K562 (cell line): ENCODE measurements at regions not wholly inside any gene's neighbourhood (a gene's known extent, or its start where the extent isn't known, plus 50 kb on each side); places are given as distances from the start of the nearest gene placed in this dataset.

Experiments
- CTCF ChIP-seq, 3 experiments: IDR thresholded peaks in 2 of 3; conservative IDR thresholded peaks in 1 of 3; 2 replicates each; pipeline ENCODE4 v1.5.1; 2011 to 2012; ENCODE audit warnings: low read length in 3 of 3, mild to moderate bottlenecking in 3 of 3, control low read depth in 2 of 3, improper control_type of control experiment in 1 of 3, inconsistent platforms in 1 of 3, low read depth in 1 of 3, mixed read lengths in 1 of 3, moderate library complexity in 1 of 3; ENCODE audit not compliant: insufficient read depth in 2 of 3
- MAFF ChIP-seq: IDR thresholded peaks from 2 replicates; pipeline ENCODE4 v1.6.1; 2012; ENCODE audit warnings: low read length, improper control_type of control experiment
- POLR2A ChIP-seq: fragments of 450-650 bp; conservative IDR thresholded peaks from 2 replicates; pipeline ENCODE4 v1.6.1; 2016
- TEAD2 ChIP-seq: fragments of 450-650 bp; IDR thresholded peaks from 2 replicates; pipeline ENCODE4 v1.6.1; 2016; ENCODE audit warnings: missing genetic modification characterization, control low read depth, missing compliant biosample characterization
- ZNF3 ChIP-seq: fragments of 250-450 bp; sonication (Bioruptor Pico); IDR thresholded peaks from 2 replicates; pipeline ENCODE4 v1.5.0; 2021; ENCODE audit warnings: mild to moderate bottlenecking, moderate library complexity

GRCh38 chr6:9851541-9852380 lies 563.1 kb downstream of the TFAP2A start:
- TF ChIP-seq ZNF3 (CRISPR knock-in tag) (no peak), POLR2A (no peak), CTCF (IDR thresholded peaks at IDR 0.05 in 2 of 3, conservative IDR thresholded peaks at IDR 0.05 in 1 of 3; ENCODE audit: insufficient read depth in 2 of 3, low read depth in 1 of 3, low read length in 3 of 3) (no peak), MAFF (no peak), TEAD2 (tag) (no peak)
